PC-3 (cell line): ENCODE measurements at regions not wholly inside any gene's neighbourhood (a gene's known extent, or its start where the extent isn't known, plus 50 kb on each side); places are given as distances from the start of the nearest gene placed in this dataset.

Experiments
- ATAC-seq: fragments of 200-7000 bp; cut with Tn5 transposase; 2 replicates; pipeline ENCODE4 v1.9.1; 2020; ENCODE audit warnings: mild to moderate bottlenecking, moderate library complexity
- BruUV-seq: library from RNA; stranded (reverse); fragments of 400-500 nt; replicated peaks from 2 replicates; lab custom pipeline; 2021; lab: Mats Ljungman, UMichigan
- CTCF ChIA-PET: fragments of 300-600 bp; sonication (Branson Sonifier 250); formaldehyde crosslinking; loops from one replicate; lab custom pipeline; 2022; ENCODE audit warnings: antibody characterized with exemption; lab: Charles Lee
- POLR2A ChIA-PET: fragments of 300-600 bp; sonication (Branson Sonifier 250); formaldehyde crosslinking; loops from one replicate; lab custom pipeline; 2022; ENCODE audit warnings: antibody characterized with exemption; ENCODE audit not compliant: unreplicated experiment; lab: Charles Lee
- DNase-seq: peaks from one replicate; pipeline ENCODE4 v3.0.0-alpha.2; 2015
- H2AFZ ChIP-seq: fragments of 300-600 bp; sonication (generic); 2 replicates; pipeline ENCODE4 v1.6.0; 2016; ENCODE audit warnings: antibody characterized with exemption, low read length
- H3F3A ChIP-seq: fragments of 300-600 bp; sonication (generic); one replicate; pipeline ENCODE4 v1.6.0; 2017; ENCODE audit warnings: antibody characterized with exemption, low read length, control low read depth, mild to moderate bottlenecking; ENCODE audit not compliant: unreplicated experiment
- H3K27ac ChIP-seq: fragments of 300-600 bp; sonication (generic); 2 replicates; pipeline ENCODE4 v1.5.1; 2016; ENCODE audit warnings: mild to moderate bottlenecking, low read length
- H3K27me3 ChIP-seq: fragments of 300-600 bp; sonication (generic); 2 replicates; pipeline ENCODE4 v1.6.1; 2016; ENCODE audit warnings: low read length, mixed read lengths
- H3K36me3 ChIP-seq: fragments of 300-600 bp; sonication (generic); 2 replicates; pipeline ENCODE4 v1.6.1; 2016; ENCODE audit warnings: low read depth, mixed run types, low read length, mixed read lengths
- H3K4me1 ChIP-seq: fragments of 300-600 bp; sonication (generic); 2 replicates; pipeline ENCODE4 v1.5.1; 2016; ENCODE audit warnings: low read length; ENCODE audit not compliant: insufficient read depth
- H3K4me2 ChIP-seq: fragments of 300-600 bp; sonication (generic); 2 replicates; pipeline ENCODE4 v1.6.0; 2016; ENCODE audit warnings: low read length
- H3K4me3 ChIP-seq: fragments of 300-600 bp; sonication (generic); 2 replicates; pipeline ENCODE4 v1.5.1; 2016; ENCODE audit warnings: mild to moderate bottlenecking, low read length, mixed read lengths
- H3K79me2 ChIP-seq: fragments of 300-600 bp; sonication (generic); 2 replicates; pipeline ENCODE4 v1.6.1; 2017; ENCODE audit warnings: low read length, mixed read lengths
- H3K9ac ChIP-seq: fragments of 300-600 bp; sonication (generic); 2 replicates; pipeline ENCODE4 v1.6.0; 2016; ENCODE audit warnings: mild to moderate bottlenecking, low read length
- H3K9me2 ChIP-seq: fragments of 300-600 bp; sonication (generic); replicated peaks from 2 replicates; pipeline ENCODE4 v1.6.1; 2016; ENCODE audit warnings: mixed run types, low read length, mixed read lengths
- H3K9me3 ChIP-seq: fragments of 300-600 bp; sonication (generic); 2 replicates; pipeline ENCODE4 v1.6.1; 2016; ENCODE audit warnings: low read length, mixed read lengths
- H4K20me1 ChIP-seq: fragments of 300-600 bp; sonication (generic); 2 replicates; pipeline ENCODE4 v1.6.1; 2016; ENCODE audit warnings: low read length, mixed read lengths
- EZH2 ChIP-seq: fragments of 300-600 bp; sonication (generic); IDR thresholded peaks from one replicate; pipeline ENCODE4 v1.6.1; 2017; ENCODE audit warnings: antibody characterized with exemption, mild to moderate bottlenecking, low read length; ENCODE audit not compliant: unreplicated experiment
- EZH2phosphoT487 ChIP-seq: fragments of 300-600 bp; sonication (generic); IDR thresholded peaks from 2 replicates; pipeline ENCODE4 v1.6.1; 2018; ENCODE audit warnings: mild to moderate bottlenecking, antibody characterized with exemption, low read length, borderline replicate concordance
- intact Hi-C: fragments of 100-400 bp; cut with micrococcal nuclease; formaldehyde crosslinking; loops from 2 replicates; pipeline ENCODE4 v1.9.0; 2023
- TF ChIP-seq, protein P1 (sequence below): fragments of 300-600 bp; sonication (generic); conservative IDR thresholded peaks from 2 replicates; pipeline ENCODE4 v1.5.1; 2017; ENCODE audit warnings: antibody characterized with exemption, low read depth, mild to moderate bottlenecking, low read length

GRCh38 chr2:217562871-217563480 is 439.8 kb downstream of the TNS1 start:
- no peak overlapping the region for H3K27ac ChIP-seq
- TF ChIP-seq, protein P1, sequence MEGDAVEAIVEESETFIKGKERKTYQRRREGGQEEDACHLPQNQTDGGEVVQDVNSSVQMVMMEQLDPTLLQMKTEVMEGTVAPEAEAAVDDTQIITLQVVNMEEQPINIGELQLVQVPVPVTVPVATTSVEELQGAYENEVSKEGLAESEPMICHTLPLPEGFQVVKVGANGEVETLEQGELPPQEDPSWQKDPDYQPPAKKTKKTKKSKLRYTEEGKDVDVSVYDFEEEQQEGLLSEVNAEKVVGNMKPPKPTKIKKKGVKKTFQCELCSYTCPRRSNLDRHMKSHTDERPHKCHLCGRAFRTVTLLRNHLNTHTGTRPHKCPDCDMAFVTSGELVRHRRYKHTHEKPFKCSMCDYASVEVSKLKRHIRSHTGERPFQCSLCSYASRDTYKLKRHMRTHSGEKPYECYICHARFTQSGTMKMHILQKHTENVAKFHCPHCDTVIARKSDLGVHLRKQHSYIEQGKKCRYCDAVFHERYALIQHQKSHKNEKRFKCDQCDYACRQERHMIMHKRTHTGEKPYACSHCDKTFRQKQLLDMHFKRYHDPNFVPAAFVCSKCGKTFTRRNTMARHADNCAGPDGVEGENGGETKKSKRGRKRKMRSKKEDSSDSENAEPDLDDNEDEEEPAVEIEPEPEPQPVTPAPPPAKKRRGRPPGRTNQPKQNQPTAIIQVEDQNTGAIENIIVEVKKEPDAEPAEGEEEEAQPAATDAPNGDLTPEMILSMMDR: no peak
- TF ChIP-seq EZH2: no peak
- TF ChIP-seq EZH2phosphoT487: no peak
- no peak for DNase-seq
- H3K9ac ChIP-seq: no peak overlapping the region
- H3K27me3 ChIP-seq: peaks cover 7% of the 10 kb centered on the region; the same call in 1 of the 2 replicates
- BruUV-seq: no TSS peak
- no peak overlapping the region for H2AFZ ChIP-seq
- H4K20me1 ChIP-seq: no peaks in the 10 kb centered on the region
- H3K4me1 ChIP-seq: no peaks in the 10 kb centered on the region
- CTCF ChIA-PET: no interaction called here
- H3K4me2 ChIP-seq: no peak overlapping the region
- POLR2A ChIA-PET: interaction anchor here (0.6 kb wide), 1 partner anchor 14 kb away, joined by 3 read pairs; no protein-coding TSS in a partner anchor
- H3K9me2 ChIP-seq: no peaks in the 10 kb centered on the region
- H3F3A ChIP-seq: no peaks in the 10 kb centered on the region
- ATAC-seq: no peak
- 0 out of 2 replicates have a peak, but pooled peaks cover 3% of the 10 kb centered on the region for H3K9me3 ChIP-seq
- intact Hi-C loops: no loop called here
- H3K4me3 ChIP-seq: no peak overlapping the region
- no peaks in the 10 kb centered on the region for H3K79me2 ChIP-seq
- H3K36me3 ChIP-seq: no peaks in the 10 kb centered on the region

- Histone ChIP-seq H3K4me2 (no peak overlapping the region), H3K27ac (no peak overlapping the region), H3K4me1 (no peaks in the 10 kb centered on the region), H3K4me3 (no peak overlapping the region), H3F3A (no peaks in the 10 kb centered on the region), H3K27me3 (peaks cover 28% of the 10 kb centered on the region; the same call in 1 of the 2 replicates), H2AFZ (no peak overlapping the region), H3K36me3 (no peaks in the 10 kb centered on the region), H3K79me2 (no peaks in the 10 kb centered on the region), H3K9me2 (no peaks in the 10 kb centered on the region), H4K20me1 (no peaks in the 10 kb centered on the region), H3K9ac (no peak overlapping the region), H3K9me3 (0 out of 2 replicates have a peak, but pooled peaks cover 3% of the 10 kb centered on the region)
- BruUV-seq: no TSS peak
- ChIA-PET POLR2A (no interaction called here), CTCF (no interaction called here)
- ATAC-seq: no peak
- no peak for DNase-seq
- no peak for TF ChIP-seq EZH2phosphoT487
- no peak for TF ChIP-seq EZH2
- TF ChIP-seq, protein P1: no peak
- intact Hi-C loops: no loop called here
These were observed 443.7 kb downstream of the TNS1 start for GRCh38 chr2:217559084-217559483.
